K562 (cell line): ENCODE measurements at regions not wholly inside any gene's neighbourhood (a gene's known extent, or its start where the extent isn't known, plus 50 kb on each side); places are given as distances from the start of the nearest gene placed in this dataset.

Experiments used
- ATAC-seq: fragments of 200-7000 bp; cut with Tn5 transposase; 3 replicates; pipeline ENCODE4 v1.9.1; 2020; ENCODE audit warnings: moderate library complexity
- BruUV-seq: library from RNA; stranded (reverse); fragments of 400-500 nt; replicated peaks from 2 replicates; lab custom pipeline; 2021; lab: Mats Ljungman, UMichigan
- CTCF ChIA-PET: fragments of 300-600 bp; formaldehyde crosslinking; extraction: SDS; loops from one replicate; lab custom pipeline; 2021; ENCODE audit warnings: low intra/inter-chr PET ratio; lab: Yijun Ruan, JAX
- POLR2A ChIA-PET: fragments of 300-600, 350-650 bp; sonication (Branson Sonifier 250); formaldehyde crosslinking; extraction: SDS; loops from one replicate; lab custom pipeline; 2021; ENCODE audit warnings: antibody characterized with exemption, inconsistent platforms; lab: Yijun Ruan, JAX
- DNase-seq, 4 experiments: peaks; one replicate each; pipeline versions ENCODE4 v3.0.0 to v3.0.0-alpha.2; 2011 to 2018; ENCODE audit warnings: low spot score in 3 of 4, mixed read lengths in 3 of 4; ENCODE audit errors: extremely low read depth in 1 of 4
- FAIRE-seq: peaks from 2 replicates; lab custom pipeline; 2011; peaks lifted over from hg19 to GRCh38; lab: Jason Lieb, UNC
- H2AFZ ChIP-seq: 2 replicates; pipeline ENCODE4 v1.6.0; 2011; ENCODE audit warnings: low read depth, low read length, control low read depth, inconsistent platforms
- H3K27ac ChIP-seq: fragments of 200-600 bp; 3 replicates; pipeline ENCODE4 v1.8.0; 2011; ENCODE audit warnings: low read depth, mild to moderate bottlenecking, control low read depth, inconsistent platforms, low read length, moderate library complexity, mixed read lengths; ENCODE audit errors: extremely low read depth
- H3K27me3 ChIP-seq, 2 experiments: fragments of 300-600 bp in 1 of 2; 2 replicates in 1 of 2; 3 replicates in 1 of 2; pipeline versions ENCODE4 v1.6.0 to v1.8.0; 2011; ENCODE audit warnings: inconsistent platforms in 2 of 2, low read length in 2 of 2, mild to moderate bottlenecking in 1 of 2, mixed read lengths in 1 of 2, moderate library complexity in 1 of 2; ENCODE audit not compliant: control insufficient read depth in 2 of 2, insufficient read depth in 2 of 2
- H3K36me3 ChIP-seq: fragments of 300-600 bp; 3 replicates; pipeline ENCODE4 v1.8.0; 2011; ENCODE audit warnings: mild to moderate bottlenecking, low read length, inconsistent platforms; ENCODE audit not compliant: control insufficient read depth, insufficient read depth
- H3K4me1 ChIP-seq, 2 experiments: fragments of 200-600 bp in 1 of 2; replicated peaks in 1 of 2; 2 replicates in 1 of 2; 3 replicates in 1 of 2; pipeline versions ENCODE4 v1.5.1 to v1.8.0; 2011; ENCODE audit warnings: inconsistent platforms in 2 of 2, low read length in 2 of 2, mild to moderate bottlenecking in 1 of 2, mixed read lengths in 1 of 2, moderate library complexity in 1 of 2; ENCODE audit not compliant: control insufficient read depth in 2 of 2, insufficient read depth in 2 of 2
- H3K4me2 ChIP-seq: 2 replicates; pipeline ENCODE4 v1.6.1; 2011; ENCODE audit warnings: low read length, control low read depth, inconsistent platforms, mixed read lengths; ENCODE audit not compliant: insufficient read depth
- H3K4me3 ChIP-seq: fragments of 200-600 bp; sonication (generic), shearing (Covaris generic); 2 replicates; pipeline ENCODE4 v1.5.1; 2016; ENCODE audit warnings: control low read depth, inconsistent platforms
- H3K79me2 ChIP-seq: fragments of 200-600 bp; 3 replicates; pipeline ENCODE4 v1.8.0; 2011; ENCODE audit warnings: low read length, inconsistent platforms; ENCODE audit not compliant: control insufficient read depth, insufficient read depth
- H3K9ac ChIP-seq, 2 experiments: 2 replicates each; pipeline versions ENCODE4 v1.6.0 to v1.6.1; 2011; ENCODE audit warnings: low read depth in 2 of 2, low read length in 2 of 2, control low read depth in 1 of 2, inconsistent platforms in 1 of 2, mild to moderate bottlenecking in 1 of 2, mixed read lengths in 1 of 2; ENCODE audit not compliant: insufficient read depth in 1 of 2
- H3K9me1 ChIP-seq: one replicate; pipeline ENCODE4 v1.6.0; 2011; ENCODE audit warnings: inconsistent platforms, mild to moderate bottlenecking, low read length, moderate library complexity; ENCODE audit not compliant: control insufficient read depth, insufficient read depth
- H3K9me3 ChIP-seq: replicated peaks from 2 replicates; pipeline ENCODE4 v1.5.1; 2011; ENCODE audit warnings: low read depth, low read length, inconsistent platforms; ENCODE audit not compliant: control insufficient read depth, insufficient read depth
- H4K20me1 ChIP-seq: replicated peaks from 2 replicates; pipeline ENCODE4 v1.6.1; 2011; ENCODE audit warnings: low read length, inconsistent platforms, mixed read lengths; ENCODE audit not compliant: control insufficient read depth, insufficient read depth
- BRD9 ChIP-seq: fragments of 450-650 bp; IDR thresholded peaks from 2 replicates; pipeline ENCODE4 v1.6.1; 2018; ENCODE audit warnings: low read depth; ENCODE audit not compliant: partially characterized antibody
- CEBPG ChIP-seq, 3 experiments: fragments of 200-800 bp in 1 of 3; sonication (Bioruptor generic) in 1 of 3; sonication (generic) in 1 of 3; formaldehyde crosslinking in 1 of 3; IDR thresholded peaks in 2 of 3; conservative IDR thresholded peaks in 1 of 3; 2 replicates each; pipeline versions ENCODE4 v1.6.1 to v1.8.0; 2016 to 2022; ENCODE audit warnings: missing compliant biosample characterization in 2 of 3, missing genetic modification characterization in 2 of 3, mild to moderate bottlenecking in 1 of 3, missing genetic modification reagents in 1 of 3
- LARP7 ChIP-seq: fragments of 450-650 bp; IDR thresholded peaks from 2 replicates; pipeline ENCODE4 v1.6.1; 2016
- MAZ ChIP-seq, 2 experiments: fragments of 450-650 bp in 1 of 2; sonication (generic) in 1 of 2; formaldehyde crosslinking; IDR thresholded peaks in 1 of 2; conservative IDR thresholded peaks in 1 of 2; 2 replicates each; pipeline versions ENCODE4 v1.4.0 to v1.5.0; 2020; ENCODE audit warnings: mild to moderate bottlenecking in 1 of 2, missing genetic modification reagents in 1 of 2
- POLR2AphosphoS2 ChIP-seq: IDR thresholded peaks from 2 replicates; pipeline ENCODE4 v1.6.1; 2012; ENCODE audit warnings: low read length, improper control_type of control experiment
- RCOR1 ChIP-seq, 2 experiments: IDR thresholded peaks; 2 replicates each; pipeline ENCODE4 v1.6.1; 2012; ENCODE audit warnings: low read depth in 2 of 2, low read length in 2 of 2, borderline replicate concordance in 1 of 2, improper control_type of control experiment in 1 of 2
- SPI1 ChIP-seq: IDR thresholded peaks from 2 replicates; pipeline ENCODE4 v1.6.1; 2011; ENCODE audit warnings: low read depth, low read length, control low read depth, borderline replicate concordance
- TBL1XR1 ChIP-seq, 2 experiments: IDR thresholded peaks; 2 replicates each; pipeline ENCODE4 v1.6.1; 2012; ENCODE audit warnings: improper control_type of control experiment in 2 of 2, low read length in 2 of 2, mild to moderate bottlenecking in 1 of 2
- TEAD4 ChIP-seq, 2 experiments: sonication (generic) in 1 of 2; formaldehyde crosslinking in 1 of 2; IDR thresholded peaks; 2 replicates each; pipeline versions ENCODE4 v1.6.1 to v1.8.0; 2012 to 2022; ENCODE audit warnings: borderline replicate concordance in 1 of 2, inconsistent platforms in 1 of 2, low read length in 1 of 2, mild to moderate bottlenecking in 1 of 2, missing genetic modification reagents in 1 of 2
- WGBS: fragments of 100-300 bp; shearing (Covaris generic); methylation state at CpG from one replicate; pipeline ENCODE4 v1.1.6; 2016; ENCODE audit warnings: low coverage, mixed read lengths; ENCODE audit not compliant: insufficient coverage; ENCODE audit errors: missing lambda C conversion rate; 5-methylcytosine and 5-hydroxymethylcytosine counted together
- in situ Hi-C: fragments of 300-500 bp; cut with MboI; formaldehyde crosslinking; loops from 4 replicates; pipeline ENCODE4 v1.15.0; 2018; ENCODE audit warnings: inconsistent platforms, mixed read lengths
- intact Hi-C: fragments of 100-400 bp; cut with micrococcal nuclease; formaldehyde crosslinking; loops from 2 replicates; pipeline ENCODE4 v1.14.2; 2022

- H3K27ac ChIP-seq, result no peak overlapping the region
- no peak for FAIRE-seq
- no peak for TF ChIP-seq MAZ (CRISPR knock-in tag; conservative IDR thresholded peaks at IDR 0.05 in 1 of 2, IDR thresholded peaks at IDR 0.05 in 1 of 2)
- TF ChIP-seq CEBPG (CRISPR knock-in tag; IDR thresholded peaks at IDR 0.05), result no peak
- no peak for TF ChIP-seq CEBPG (tag; conservative IDR thresholded peaks at IDR 0.05 in 1 of 2, IDR thresholded peaks at IDR 0.05 in 1 of 2)
- TF ChIP-seq POLR2AphosphoS2, result no peak
- TF ChIP-seq SPI1, result no peak
- TF ChIP-seq TEAD4 (IDR thresholded peaks at IDR 0.05; ENCODE audit: low read length), result no peak
- TF ChIP-seq TEAD4 (CRISPR knock-in tag; IDR thresholded peaks at IDR 0.05; ENCODE audit: borderline replicate concordance), result no peak
- no peak for TF ChIP-seq TBL1XR1 (IDR thresholded peaks at IDR 0.05; ENCODE audit: low read length in 2 of 2)
- no peak for TF ChIP-seq RCOR1 (IDR thresholded peaks at IDR 0.05; ENCODE audit: borderline replicate concordance in 1 of 2, low read depth in 2 of 2, low read length in 2 of 2)
- no peak for TF ChIP-seq BRD9
- no peak for TF ChIP-seq LARP7
- TF ChIP-seq, all 486 proteins: peak for 0
- Histone ChIP-seq H3K9me1 (no peaks in the 10 kb centered on the region), H3K36me3 (no peaks in the 10 kb centered on the region), H3K27me3 (peaks cover 0 to 3% of the 10 kb centered on the region in 2 experiments; a peak in 1 of 5 replicates), H2AFZ (no peak overlapping the region), H3K79me2 (no peaks in the 10 kb centered on the region), H3K4me3 (no peak overlapping the region), H3K9ac (no peak overlapping the region), H3K4me1 (no peaks in the 10 kb centered on the region), H4K20me1 (no peaks in the 10 kb centered on the region; the same call in 1 of the 2 replicates), H3K4me2 (no peak overlapping the region), H3K9me3 (no peaks in the 10 kb centered on the region)
- DNase-seq, result no peak
- 2% methylated on average over 9 of the region's 9 CpGs for WGBS
- ChIA-PET POLR2A (no interaction called here), CTCF (no interaction called here)
- in situ Hi-C loops, result no loop called here
- intact Hi-C loops, result no loop called here
- no TSS peak for BruUV-seq
- no peak for ATAC-seq
Observed at GRCh38 chr20:48360342-48360975, 467.3 kb downstream of the PREX1 start.
